ENCODE measurements at regions not wholly inside any gene's neighbourhood (a gene's known extent, or its start where the extent isn't known, plus 50 kb on each side); places are given as distances from the start of the nearest gene placed in this dataset.

- H3K79me1 ChIP-seq (replicated peaks; ENCODE audit: low read length, poor library complexity, severe bottlenecking): no peaks in the 10 kb centered on the region
Measured at GRCh38 chr2:157948856-157949255, 72.7 kb upstream of the ACVR1 start.

DNA sequence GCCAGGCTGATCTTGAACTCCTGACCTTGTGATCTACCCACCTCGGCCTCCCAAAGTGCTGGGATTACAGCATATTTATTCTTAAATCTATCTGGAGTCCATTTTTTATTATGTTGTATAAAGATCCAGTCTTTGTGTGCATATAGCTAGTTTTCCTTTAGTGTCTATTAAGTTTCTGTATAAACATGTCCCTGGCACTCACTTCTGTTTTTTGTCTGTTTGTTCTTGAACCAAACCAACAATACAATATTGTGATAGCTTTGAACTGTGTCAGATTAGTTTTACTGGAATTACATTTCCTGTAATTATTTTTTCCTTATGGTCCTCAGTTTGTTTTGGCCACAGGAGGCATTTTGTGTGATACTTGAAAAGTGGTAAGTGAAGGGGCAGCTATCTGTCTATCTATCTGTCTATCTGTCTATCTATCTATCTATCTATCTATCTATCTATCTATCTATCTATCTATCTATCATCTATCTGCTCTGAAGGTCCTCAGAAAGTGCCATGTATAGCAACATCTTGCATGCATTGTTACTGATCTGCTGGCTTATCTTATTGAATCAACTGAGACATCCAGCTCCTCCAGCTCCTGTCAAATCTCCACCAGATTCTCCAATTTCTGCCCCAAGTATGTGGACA is 70.9 kb upstream of the ACVR1 start:
- Histone ChIP-seq H4K91ac (ENCODE audit: low read length) (no peak overlapping the region), H3K27ac (ENCODE audit: low read length, poor library complexity, severe bottlenecking) (no peak overlapping the region), H3K9ac (ENCODE audit: low read length) (no peak overlapping the region), H3K27me3 (ENCODE audit: control insufficient read depth in 1 of 2, insufficient read depth in 1 of 2, low read length in 2 of 2) (peaks cover 0 to 3% of the 10 kb centered on the region in 2 experiments), H2AFZ (ENCODE audit: low read depth, low read length) (no peak overlapping the region), H2BK12ac (ENCODE audit: low read length in 2 of 2) (no peak overlapping the region), H3K4me1 (ENCODE audit: control insufficient read depth, insufficient read depth, low read depth, low read length) (no peaks in the 10 kb centered on the region), H4K8ac (ENCODE audit: low read length) (no peak overlapping the region), H2BK120ac (ENCODE audit: low read depth, low read length) (no peak overlapping the region), H2BK15ac (ENCODE audit: low read depth, poor library complexity, severe bottlenecking) (no peak overlapping the region), H3K4ac (ENCODE audit: low read depth in 1 of 2, low read length in 2 of 2) (no peak overlapping the region), H3K9me3 (ENCODE audit: control insufficient read depth, low read length) (no peaks in the 10 kb centered on the region), H2AK5ac (ENCODE audit: low read length, severe bottlenecking) (no peak overlapping the region), H3K36me3 (ENCODE audit: control insufficient read depth in 1 of 2, insufficient read depth in 2 of 2, low read depth in 1 of 2, low read length in 2 of 2) (no peaks in the 10 kb centered on the region), H3K4me3 (ENCODE audit: insufficient read depth in 1 of 2, low read depth in 1 of 2, low read length in 2 of 2) (no peak overlapping the region), H3K23ac (ENCODE audit: low read length in 2 of 2) (no peak overlapping the region), H3K18ac (ENCODE audit: low read depth in 1 of 2, low read length in 2 of 2) (no peak overlapping the region), H3K79me1 (replicated peaks; ENCODE audit: low read length, poor library complexity, severe bottlenecking) (no peaks in the 10 kb centered on the region), H2BK5ac (ENCODE audit: low read depth, low read length, poor library complexity, severe bottlenecking) (no peak overlapping the region), H3K4me2 (ENCODE audit: low read length, poor library complexity, severe bottlenecking) (no peak overlapping the region), H3K14ac (ENCODE audit: low read length in 2 of 2) (no peak overlapping the region)
- WGBS: no CpG with 5 or more reads among the region's 1 CpG
- no peak for DNase-seq

More at GRCh38 chr2:157948856-157949255, 72.7 kb upstream of the ACVR1 start:
- no peak overlapping the region for H3K4me2 ChIP-seq (ENCODE audit: low read length, poor library complexity, severe bottlenecking)
- H3K4me3 ChIP-seq (ENCODE audit: insufficient read depth in 1 of 2, low read depth in 1 of 2, low read length in 2 of 2): no peak overlapping the region
- no peak overlapping the region for H3K14ac ChIP-seq (ENCODE audit: low read length in 2 of 2)
- H3K9me3 ChIP-seq (ENCODE audit: control insufficient read depth, low read length): no peaks in the 10 kb centered on the region
- H3K9ac ChIP-seq (ENCODE audit: low read length): no peak overlapping the region
- no peak for DNase-seq
- H2BK15ac ChIP-seq (ENCODE audit: low read depth, poor library complexity, severe bottlenecking): no peak overlapping the region
- H4K91ac ChIP-seq (ENCODE audit: low read length): no peak overlapping the region
- no peak overlapping the region for H2BK120ac ChIP-seq (ENCODE audit: low read depth, low read length)
- H3K4ac ChIP-seq (ENCODE audit: low read depth in 1 of 2, low read length in 2 of 2): no peak overlapping the region
- H3K36me3 ChIP-seq (ENCODE audit: control insufficient read depth in 1 of 2, insufficient read depth in 2 of 2, low read depth in 1 of 2, low read length in 2 of 2): no peaks in the 10 kb centered on the region
- no peaks in the 10 kb centered on the region for H3K4me1 ChIP-seq (ENCODE audit: control insufficient read depth, insufficient read depth, low read depth, low read length)
- no peak overlapping the region for H2AFZ ChIP-seq (ENCODE audit: low read depth, low read length)
- H4K8ac ChIP-seq (ENCODE audit: low read length): no peak overlapping the region
- H2BK12ac ChIP-seq (ENCODE audit: low read length in 2 of 2): no peak overlapping the region
- no peak overlapping the region for H3K27ac ChIP-seq (ENCODE audit: low read length, poor library complexity, severe bottlenecking)
- H3K18ac ChIP-seq (ENCODE audit: low read depth in 1 of 2, low read length in 2 of 2): no peak overlapping the region
- no peak overlapping the region for H3K23ac ChIP-seq (ENCODE audit: low read length in 2 of 2)
- H2AK5ac ChIP-seq (ENCODE audit: low read length, severe bottlenecking): no peak overlapping the region
- no peak overlapping the region for H2BK5ac ChIP-seq (ENCODE audit: low read depth, low read length, poor library complexity, severe bottlenecking)
- peaks cover 0 to 3% of the 10 kb centered on the region in 2 experiments for H3K27me3 ChIP-seq (ENCODE audit: control insufficient read depth in 1 of 2, insufficient read depth in 1 of 2, low read length in 2 of 2)

DNA sequence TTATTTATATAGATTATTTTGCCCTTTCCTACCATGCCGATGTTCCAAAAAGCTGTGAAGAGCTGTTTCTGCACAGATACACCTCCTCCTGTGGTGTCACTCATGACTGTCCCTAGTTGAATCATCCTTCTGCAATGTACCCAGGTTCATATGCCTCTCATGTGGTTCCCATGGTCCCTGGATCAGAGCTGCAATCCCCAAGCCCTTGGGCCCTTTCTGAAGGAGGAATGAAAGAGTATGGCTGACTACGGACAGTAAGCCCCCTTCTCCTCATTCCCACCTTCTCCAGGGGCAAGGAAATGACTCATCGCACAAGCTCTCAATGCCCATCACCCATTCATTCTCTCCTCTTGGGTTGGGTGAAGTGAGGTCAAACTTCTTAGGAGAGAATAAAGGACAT is 63.9 kb upstream of the ACVR1 start:
- no peaks in the 10 kb centered on the region for H3K36me3 ChIP-seq (ENCODE audit: control insufficient read depth in 1 of 2, insufficient read depth in 2 of 2, low read depth in 1 of 2, low read length in 2 of 2)
- no peak overlapping the region for H4K91ac ChIP-seq (ENCODE audit: low read length)
- H3K4me3 ChIP-seq (ENCODE audit: insufficient read depth in 1 of 2, low read depth in 1 of 2, low read length in 2 of 2): no peak overlapping the region
- no peak overlapping the region for H3K4ac ChIP-seq (ENCODE audit: low read depth in 1 of 2, low read length in 2 of 2)
- H2BK5ac ChIP-seq (ENCODE audit: low read depth, low read length, poor library complexity, severe bottlenecking): no peak overlapping the region
- H2BK15ac ChIP-seq (ENCODE audit: low read depth, poor library complexity, severe bottlenecking): no peak overlapping the region
- no peak overlapping the region for H3K18ac ChIP-seq (ENCODE audit: low read depth in 1 of 2, low read length in 2 of 2)
- H3K23ac ChIP-seq (ENCODE audit: low read length in 2 of 2): peak overlapping the region in 1 of 2 experiments; percentile 66
- H3K27me3 ChIP-seq (ENCODE audit: control insufficient read depth in 1 of 2, insufficient read depth in 1 of 2, low read length in 2 of 2): peaks cover 0 to 3% of the 10 kb centered on the region in 2 experiments
- H3K14ac ChIP-seq (ENCODE audit: low read length in 2 of 2): no peak overlapping the region
- H2AFZ ChIP-seq (ENCODE audit: low read depth, low read length): no peak overlapping the region
- no peak overlapping the region for H3K4me2 ChIP-seq (ENCODE audit: low read length, poor library complexity, severe bottlenecking)
- no peak for DNase-seq
- no peak overlapping the region for H4K8ac ChIP-seq (ENCODE audit: low read length)
- no peak overlapping the region for H2AK5ac ChIP-seq (ENCODE audit: low read length, severe bottlenecking)
- H2BK120ac ChIP-seq (ENCODE audit: low read depth, low read length): no peak overlapping the region
- H3K9me3 ChIP-seq (ENCODE audit: control insufficient read depth, low read length): no peaks in the 10 kb centered on the region
- H3K9ac ChIP-seq (ENCODE audit: low read length): no peak overlapping the region
- no peak overlapping the region for H3K27ac ChIP-seq (ENCODE audit: low read length, poor library complexity, severe bottlenecking)
- H2BK12ac ChIP-seq (ENCODE audit: low read length in 2 of 2): no peak overlapping the region
- 100% methylated on average over 1 of the region's 3 CpGs for WGBS
- peaks cover 4% of the 10 kb centered on the region for H3K4me1 ChIP-seq (ENCODE audit: control insufficient read depth, insufficient read depth, low read depth, low read length)
- no peaks in the 10 kb centered on the region for H3K79me1 ChIP-seq (replicated peaks; ENCODE audit: low read length, poor library complexity, severe bottlenecking)

GRCh38 chr2:157938556-157938955 is 62.4 kb upstream of the ACVR1 start:
- Histone ChIP-seq H2BK120ac (ENCODE audit: low read depth, low read length) (no peak overlapping the region), H2AK5ac (ENCODE audit: low read length, severe bottlenecking) (no peak overlapping the region), H3K36me3 (ENCODE audit: control insufficient read depth in 1 of 2, insufficient read depth in 2 of 2, low read depth in 1 of 2, low read length in 2 of 2) (no peaks in the 10 kb centered on the region), H2BK15ac (ENCODE audit: low read depth, poor library complexity, severe bottlenecking) (no peak overlapping the region), H4K8ac (ENCODE audit: low read length) (no peak overlapping the region), H2BK5ac (ENCODE audit: low read depth, low read length, poor library complexity, severe bottlenecking) (no peak overlapping the region), H3K4me1 (ENCODE audit: control insufficient read depth, insufficient read depth, low read depth, low read length) (peaks cover 4% of the 10 kb centered on the region), H4K91ac (ENCODE audit: low read length) (no peak overlapping the region), H3K4ac (ENCODE audit: low read depth in 1 of 2, low read length in 2 of 2) (no peak overlapping the region), H2AFZ (ENCODE audit: low read depth, low read length) (no peak overlapping the region), H3K79me1 (replicated peaks; ENCODE audit: low read length, poor library complexity, severe bottlenecking) (no peaks in the 10 kb centered on the region), H3K9me3 (ENCODE audit: control insufficient read depth, low read length) (no peaks in the 10 kb centered on the region), H3K18ac (ENCODE audit: low read depth in 1 of 2, low read length in 2 of 2) (no peak overlapping the region), H3K14ac (ENCODE audit: low read length in 2 of 2) (no peak overlapping the region), H3K27ac (ENCODE audit: low read length, poor library complexity, severe bottlenecking) (no peak overlapping the region), H3K27me3 (ENCODE audit: control insufficient read depth in 1 of 2, insufficient read depth in 1 of 2, low read length in 2 of 2) (no peaks in the 10 kb centered on the region), H3K4me2 (ENCODE audit: low read length, poor library complexity, severe bottlenecking) (no peak overlapping the region), H2BK12ac (ENCODE audit: low read length in 2 of 2) (no peak overlapping the region), H3K9ac (ENCODE audit: low read length) (no peak overlapping the region), H3K23ac (ENCODE audit: low read length in 2 of 2) (no peak overlapping the region), H3K4me3 (ENCODE audit: insufficient read depth in 1 of 2, low read depth in 1 of 2, low read length in 2 of 2) (no peak overlapping the region)
- DNase-seq: peak; percentile 26
- 96% methylated on average over 3 of the region's 3 CpGs for WGBS
